ENCODE measurements at regions not wholly inside any gene's neighbourhood (a gene's known extent, or its start where the extent isn't known, plus 50 kb on each side); places are given as distances from the start of the nearest gene placed in this dataset.

DNA sequence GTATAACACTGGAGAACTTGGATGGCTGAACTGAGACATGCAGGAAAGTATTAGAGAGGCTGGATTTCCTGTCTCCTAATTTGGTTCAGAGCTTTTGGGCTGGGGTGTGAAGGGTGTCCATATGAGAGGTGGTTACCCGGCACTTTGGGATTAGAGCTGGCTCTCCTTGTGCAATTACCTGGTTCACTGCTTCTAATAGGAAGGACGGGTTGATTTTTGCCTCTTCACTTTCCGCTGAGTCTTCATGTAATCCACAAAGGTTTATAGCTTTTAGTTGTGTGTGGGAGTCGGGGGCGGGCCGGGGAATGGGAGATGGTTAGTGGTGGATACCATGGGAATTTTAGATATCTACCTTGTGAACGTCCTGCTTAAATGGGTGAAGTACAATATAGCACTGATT is 151.5 kb downstream of the BTBD3 start:
- Mint-ChIP-seq H3K4me1 (peaks cover 4% of the 10 kb centered on the region), H3K9me3 (ENCODE audit: insufficient read depth) (peaks cover 2% of the 10 kb centered on the region), H3K4me3 (no peak overlapping the region), H3K27ac (no peak overlapping the region), H3K27me3 (no peaks in the 10 kb centered on the region)
- H3K79me2 ChIP-seq (ENCODE audit: control insufficient read depth, insufficient read depth, low read length) = no peaks in the 10 kb centered on the region
- no peak for ATAC-seq (ENCODE audit: low read depth)
- H3K27me3 ChIP-seq (replicated peaks in 1 of 4; ENCODE audit: control extremely low read depth in 1 of 4, control insufficient read depth in 3 of 4, insufficient read depth in 4 of 4, low read length in 3 of 4) = no peaks in the 10 kb centered on the region
- TF ChIP-seq, protein P1, sequence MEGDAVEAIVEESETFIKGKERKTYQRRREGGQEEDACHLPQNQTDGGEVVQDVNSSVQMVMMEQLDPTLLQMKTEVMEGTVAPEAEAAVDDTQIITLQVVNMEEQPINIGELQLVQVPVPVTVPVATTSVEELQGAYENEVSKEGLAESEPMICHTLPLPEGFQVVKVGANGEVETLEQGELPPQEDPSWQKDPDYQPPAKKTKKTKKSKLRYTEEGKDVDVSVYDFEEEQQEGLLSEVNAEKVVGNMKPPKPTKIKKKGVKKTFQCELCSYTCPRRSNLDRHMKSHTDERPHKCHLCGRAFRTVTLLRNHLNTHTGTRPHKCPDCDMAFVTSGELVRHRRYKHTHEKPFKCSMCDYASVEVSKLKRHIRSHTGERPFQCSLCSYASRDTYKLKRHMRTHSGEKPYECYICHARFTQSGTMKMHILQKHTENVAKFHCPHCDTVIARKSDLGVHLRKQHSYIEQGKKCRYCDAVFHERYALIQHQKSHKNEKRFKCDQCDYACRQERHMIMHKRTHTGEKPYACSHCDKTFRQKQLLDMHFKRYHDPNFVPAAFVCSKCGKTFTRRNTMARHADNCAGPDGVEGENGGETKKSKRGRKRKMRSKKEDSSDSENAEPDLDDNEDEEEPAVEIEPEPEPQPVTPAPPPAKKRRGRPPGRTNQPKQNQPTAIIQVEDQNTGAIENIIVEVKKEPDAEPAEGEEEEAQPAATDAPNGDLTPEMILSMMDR (IDR thresholded peaks at IDR 0.05) = no peak
- no peak for TF ChIP-seq EZH2 (IDR thresholded peaks at IDR 0.05; ENCODE audit: borderline replicate concordance, insufficient read depth, low read depth, low read length, poor library complexity, severe bottlenecking)
- no peak overlapping the region for H3K27ac ChIP-seq (ENCODE audit: low read length in 2 of 2)
- H3K4me3 ChIP-seq (ENCODE audit: control extremely low read depth in 1 of 5, extremely low read depth in 1 of 5, insufficient read depth in 1 of 5, low read depth in 2 of 5, low read length in 4 of 5) = no peak overlapping the region
- no peak for DNase-seq
- WGBS (ENCODE audit: insufficient coverage) = 92% methylated on average over 3 of the region's 7 CpGs
- ChIA-PET CTCF (no interaction called here), POLR2A (no interaction called here)
- no peaks in the 10 kb centered on the region for H4K20me1 ChIP-seq (ENCODE audit: control insufficient read depth, insufficient read depth, low read length, poor library complexity, severe bottlenecking)
- no peak overlapping the region for H3K9ac ChIP-seq (ENCODE audit: low read length)
- intact Hi-C loops (cut with micrococcal nuclease) = no loop called here
- no peaks in the 10 kb centered on the region for H3K36me3 ChIP-seq (replicated peaks in 1 of 2; ENCODE audit: control extremely low read depth in 1 of 2, control insufficient read depth in 1 of 2, extremely low read depth in 1 of 2, insufficient read depth in 2 of 2, low read length in 1 of 2)
- no peak overlapping the region for H3K4me2 ChIP-seq (replicated peaks; ENCODE audit: low read depth, low read length, poor library complexity, severe bottlenecking)
- peaks cover under 1 to 4% of the 10 kb centered on the region in 2 donors for H3K4me1 ChIP-seq (ENCODE audit: control insufficient read depth in 2 of 2, insufficient read depth in 2 of 2, low read length in 2 of 2)
- H3K9me3 ChIP-seq (ENCODE audit: control extremely low read depth in 1 of 3, control insufficient read depth in 2 of 3, insufficient read depth in 1 of 3, low read length in 2 of 3) = peaks cover 2 to 20% (median 7%) of the 10 kb centered on the region in 3 donors
- H2AFZ ChIP-seq (ENCODE audit: insufficient read depth, low read depth, low read length, poor library complexity, severe bottlenecking) = no peak overlapping the region

DNA sequence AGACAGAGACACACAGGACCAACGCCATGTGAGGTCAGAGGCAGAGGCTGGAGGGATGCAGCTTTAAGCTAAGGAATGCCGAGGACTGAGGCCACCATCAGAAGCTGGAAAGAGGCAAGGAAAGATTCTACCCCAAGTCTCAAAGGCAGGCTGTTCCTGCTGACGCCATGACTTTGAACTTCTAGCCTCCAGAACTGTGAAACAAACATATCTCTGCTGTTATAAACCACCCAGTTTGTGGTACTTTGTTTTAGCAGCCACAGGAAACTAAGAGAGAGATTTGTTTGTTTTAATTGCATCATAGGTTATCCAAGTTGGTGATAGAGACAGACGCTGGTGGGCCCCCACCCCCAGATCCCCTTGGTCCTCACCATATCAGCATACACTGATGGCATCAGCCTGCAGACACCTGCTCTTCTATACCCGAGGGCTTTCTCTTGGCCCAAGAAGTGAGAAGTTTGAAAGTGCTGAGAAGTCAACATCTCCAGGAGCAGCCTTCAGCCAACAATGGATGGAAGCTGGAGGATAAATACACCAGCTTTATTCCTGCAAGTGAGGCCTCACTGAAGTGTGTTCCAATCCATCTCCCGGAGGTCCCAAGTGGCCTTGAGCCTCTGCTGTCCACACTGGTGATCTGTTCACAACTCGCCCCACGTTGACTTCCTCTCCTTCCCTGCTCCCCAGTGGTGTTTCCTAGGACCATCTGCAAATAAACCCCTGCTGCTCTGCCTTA is 154.7 kb downstream of the BTBD3 start:
- no peak for TF ChIP-seq EZH2 (IDR thresholded peaks at IDR 0.05; ENCODE audit: borderline replicate concordance, insufficient read depth, low read depth, low read length, poor library complexity, severe bottlenecking)
- TF ChIP-seq, protein P1 (IDR thresholded peaks at IDR 0.05) = no peak
- no peak overlapping the region for H3K9ac ChIP-seq (ENCODE audit: low read length)
- Mint-ChIP-seq H3K4me1 (peaks cover 9% of the 10 kb centered on the region), H3K4me3 (no peak overlapping the region), H3K27me3 (no peaks in the 10 kb centered on the region), H3K9me3 (ENCODE audit: insufficient read depth) (no peaks in the 10 kb centered on the region), H3K27ac (no peak overlapping the region)
- ChIA-PET CTCF (no interaction called here), POLR2A (no interaction called here)
- peak overlapping the region; percentile 17 for H2AFZ ChIP-seq (ENCODE audit: insufficient read depth, low read depth, low read length, poor library complexity, severe bottlenecking)
- 87% methylated on average over 7 of the region's 8 CpGs for WGBS (ENCODE audit: insufficient coverage)
- DNase-seq (no peak), ATAC-seq (ENCODE audit: low read depth) (no peak)
- no peaks in the 10 kb centered on the region for H3K36me3 ChIP-seq (replicated peaks in 1 of 2; ENCODE audit: control extremely low read depth in 1 of 2, control insufficient read depth in 1 of 2, extremely low read depth in 1 of 2, insufficient read depth in 2 of 2, low read length in 1 of 2)
- intact Hi-C loops (cut with micrococcal nuclease) = no loop called here
- peaks cover 0 to 3% (median 0%) of the 10 kb centered on the region in 3 donors for H3K9me3 ChIP-seq (ENCODE audit: control extremely low read depth in 1 of 3, control insufficient read depth in 2 of 3, insufficient read depth in 1 of 3, low read length in 2 of 3)
- no peak overlapping the region for H3K4me3 ChIP-seq (ENCODE audit: control extremely low read depth in 1 of 5, extremely low read depth in 1 of 5, insufficient read depth in 1 of 5, low read depth in 2 of 5, low read length in 4 of 5)
- H3K4me2 ChIP-seq (replicated peaks; ENCODE audit: low read depth, low read length, poor library complexity, severe bottlenecking) = no peak overlapping the region
- H3K4me1 ChIP-seq (ENCODE audit: control insufficient read depth in 2 of 2, insufficient read depth in 2 of 2, low read length in 2 of 2) = peaks cover 9 to 10% of the 10 kb centered on the region in 2 donors
- no peaks in the 10 kb centered on the region for H3K27me3 ChIP-seq (replicated peaks in 1 of 4; ENCODE audit: control extremely low read depth in 1 of 4, control insufficient read depth in 3 of 4, insufficient read depth in 4 of 4, low read length in 3 of 4)
- no peaks in the 10 kb centered on the region for H3K79me2 ChIP-seq (ENCODE audit: control insufficient read depth, insufficient read depth, low read length)
- H3K27ac ChIP-seq (ENCODE audit: low read length in 2 of 2) = no peak overlapping the region
- no peaks in the 10 kb centered on the region for H4K20me1 ChIP-seq (ENCODE audit: control insufficient read depth, insufficient read depth, low read length, poor library complexity, severe bottlenecking)

Measured in B cell (primary cell).